IPS-20b (cell line): ENCODE measurements at regions not wholly inside any gene's neighbourhood (a gene's known extent, or its start where the extent isn't known, plus 50 kb on each side); places are given as distances from the start of the nearest gene placed in this dataset.
A peak's percentile ranks its signal among the peaks of the same experiment; 100 is the strongest.
"Not testable (repeated sequence)": the region's sequence is repeated elsewhere in the genome, so short reads cannot be mapped to it uniquely, and the experiment has no call there.

Experiments
- H3K27ac ChIP-seq: one replicate; pipeline ENCODE4 v1.5.1; 2013; ENCODE audit warnings: low read length
- H3K27me3 ChIP-seq: 2 replicates; pipeline ENCODE4 v1.6.1; 2013; ENCODE audit warnings: mild to moderate bottlenecking, low read length, inconsistent platforms; ENCODE audit not compliant: insufficient read depth
- H3K36me3 ChIP-seq: 2 replicates; pipeline ENCODE4 v1.6.1; 2013; ENCODE audit warnings: low read depth, mild to moderate bottlenecking, inconsistent platforms, low read length, moderate library complexity; ENCODE audit not compliant: insufficient read depth
- H3K4me1 ChIP-seq: 2 replicates; pipeline ENCODE4 v1.6.1; 2013; ENCODE audit warnings: mild to moderate bottlenecking, control low read depth, inconsistent platforms, low read length, moderate library complexity; ENCODE audit not compliant: insufficient read depth
- H3K4me3 ChIP-seq: 2 replicates; pipeline ENCODE4 v1.5.1; 2013; ENCODE audit warnings: mild to moderate bottlenecking, low read length, inconsistent platforms
- H3K9ac ChIP-seq: 2 replicates; pipeline ENCODE4 v1.6.1; 2013; ENCODE audit warnings: low read depth, mild to moderate bottlenecking, inconsistent platforms, low read length, moderate library complexity
- H3K9me3 ChIP-seq: 2 replicates; pipeline ENCODE4 v1.6.1; 2013; ENCODE audit warnings: mild to moderate bottlenecking, low read depth, low read length, inconsistent platforms; ENCODE audit not compliant: insufficient read depth

DNA sequence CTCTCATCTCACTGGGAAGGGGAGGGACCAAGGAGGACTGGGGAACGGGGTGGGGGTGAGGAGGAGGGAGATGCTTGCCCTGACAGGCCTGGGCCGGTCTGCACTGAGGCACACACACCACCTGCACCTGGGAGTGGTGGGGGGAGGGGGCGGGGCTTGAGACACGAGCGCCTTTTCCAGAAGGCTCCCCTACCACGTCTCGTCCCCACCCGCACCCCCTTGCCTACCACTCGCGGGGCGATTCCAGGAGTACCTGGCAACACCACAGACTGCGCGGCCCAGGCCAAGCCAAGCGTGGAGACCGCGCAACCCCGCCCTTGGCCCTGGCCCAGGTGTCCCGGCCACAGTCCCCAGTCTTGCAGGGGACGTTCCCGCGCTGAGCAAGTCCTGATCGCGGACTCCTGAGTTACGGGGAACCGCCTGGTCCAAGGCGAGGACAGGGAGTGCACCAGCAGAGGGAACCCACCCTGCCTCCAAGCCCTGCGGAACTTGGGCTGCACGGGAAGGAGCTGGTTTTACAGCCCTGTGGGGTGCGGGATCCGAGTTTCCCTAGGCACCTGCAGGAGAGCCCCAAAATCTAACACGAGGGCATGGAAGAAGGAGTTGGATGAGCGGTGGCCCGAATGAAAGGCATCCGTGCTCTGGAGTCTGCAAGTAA lies 68.1 kb upstream of the SH3GL3 start:
- H3K27me3 ChIP-seq = peaks cover 35% of the 10 kb centered on the region
- H3K4me1 ChIP-seq = peaks cover 8% of the 10 kb centered on the region
- no peaks in the 10 kb centered on the region for H3K9me3 ChIP-seq
- H3K36me3 ChIP-seq = no peaks in the 10 kb centered on the region
- no peak overlapping the region for H3K27ac ChIP-seq
- H3K4me3 ChIP-seq = peak overlapping the region; percentile 45; the same call in 1 of the 2 replicates
- H3K9ac ChIP-seq = no peak overlapping the region

DNA sequence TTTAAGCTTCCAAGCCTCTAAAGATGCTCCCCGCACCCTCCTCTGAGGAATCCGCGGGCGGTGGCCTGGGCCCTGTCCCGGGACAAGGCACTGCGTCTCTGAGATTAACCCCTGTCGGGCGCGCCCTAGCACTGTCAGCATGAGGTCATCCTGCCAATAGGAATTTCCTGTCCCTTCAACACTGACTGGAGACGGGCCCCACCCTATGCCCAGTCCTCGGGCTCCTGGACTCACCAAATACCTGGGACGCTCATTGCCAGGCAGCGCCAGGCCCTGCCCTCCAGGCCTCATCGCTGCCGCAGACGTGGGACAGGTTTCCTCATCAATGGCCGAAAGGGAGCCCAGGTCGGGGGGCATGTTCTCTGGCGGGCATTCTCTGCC lies 67.6 kb upstream of the SH3GL3 start:
- no peaks in the 10 kb centered on the region for H3K36me3 ChIP-seq
- H3K9ac ChIP-seq = no peak overlapping the region
- no peaks in the 10 kb centered on the region for H3K9me3 ChIP-seq
- H3K27me3 ChIP-seq = peaks cover 30% of the 10 kb centered on the region; the same call in 1 of the 2 replicates
- H3K4me3 ChIP-seq = peak overlapping the region; percentile 45; the same call in 1 of the 2 replicates
- H3K27ac ChIP-seq = no peak overlapping the region
- peaks cover 8% of the 10 kb centered on the region for H3K4me1 ChIP-seq

DNA sequence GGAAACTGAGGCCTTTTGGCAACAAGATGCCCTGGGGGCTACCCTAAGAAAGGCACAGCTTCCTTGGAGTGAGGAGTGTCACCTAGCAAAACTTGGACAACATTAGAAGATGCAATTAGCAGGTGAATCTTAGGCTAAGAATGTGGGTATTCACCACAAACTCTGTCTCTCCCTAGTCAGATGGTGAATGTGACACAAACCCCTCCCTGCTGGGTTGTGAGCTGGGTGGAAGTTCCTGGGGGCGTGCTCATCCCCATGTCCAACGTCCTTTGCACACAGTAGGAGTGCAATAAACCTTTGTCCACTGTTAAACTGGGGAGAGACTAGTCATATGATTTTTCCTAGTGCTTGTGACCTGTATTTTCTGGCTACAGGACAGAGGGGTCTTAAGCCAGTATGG lies 67.1 kb upstream of the SH3GL3 start:
- H3K36me3 ChIP-seq = no peaks in the 10 kb centered on the region
- no peak overlapping the region for H3K9ac ChIP-seq
- H3K27ac ChIP-seq = no peak overlapping the region
- H3K4me3 ChIP-seq = no peak overlapping the region
- peaks cover 8% of the 10 kb centered on the region for H3K4me1 ChIP-seq
- H3K27me3 ChIP-seq = peaks cover 29% of the 10 kb centered on the region; the same call in 1 of the 2 replicates
- H3K9me3 ChIP-seq = no peaks in the 10 kb centered on the region

DNA sequence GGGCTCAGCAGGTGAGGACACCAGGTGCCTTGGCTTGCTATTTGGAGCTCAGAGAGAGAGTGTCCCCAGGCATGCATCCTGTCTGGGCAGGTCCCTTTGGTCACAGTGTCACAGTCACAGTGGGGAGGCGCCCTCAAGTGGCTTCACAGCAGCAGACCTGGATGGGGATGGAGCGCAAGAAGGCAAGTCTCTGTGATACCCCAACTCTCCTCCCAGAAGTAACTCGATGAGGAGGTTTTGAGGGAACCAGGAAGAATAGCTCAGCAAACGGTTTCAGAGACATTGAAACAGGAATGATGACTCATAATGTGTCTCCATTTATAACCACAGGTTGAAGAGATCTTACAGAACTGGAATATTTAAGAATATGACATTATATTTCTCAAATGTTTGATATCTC lies 66.5 kb upstream of the SH3GL3 start:
- H3K36me3 ChIP-seq = no peaks in the 10 kb centered on the region
- no peak overlapping the region for H3K9ac ChIP-seq
- H3K27ac ChIP-seq = no peak overlapping the region
- no peaks in the 10 kb centered on the region for H3K9me3 ChIP-seq
- H3K4me1 ChIP-seq = peaks cover 8% of the 10 kb centered on the region
- peaks cover 29% of the 10 kb centered on the region; the same call in 1 of the 2 replicates for H3K27me3 ChIP-seq
- H3K4me3 ChIP-seq = no peak overlapping the region

DNA sequence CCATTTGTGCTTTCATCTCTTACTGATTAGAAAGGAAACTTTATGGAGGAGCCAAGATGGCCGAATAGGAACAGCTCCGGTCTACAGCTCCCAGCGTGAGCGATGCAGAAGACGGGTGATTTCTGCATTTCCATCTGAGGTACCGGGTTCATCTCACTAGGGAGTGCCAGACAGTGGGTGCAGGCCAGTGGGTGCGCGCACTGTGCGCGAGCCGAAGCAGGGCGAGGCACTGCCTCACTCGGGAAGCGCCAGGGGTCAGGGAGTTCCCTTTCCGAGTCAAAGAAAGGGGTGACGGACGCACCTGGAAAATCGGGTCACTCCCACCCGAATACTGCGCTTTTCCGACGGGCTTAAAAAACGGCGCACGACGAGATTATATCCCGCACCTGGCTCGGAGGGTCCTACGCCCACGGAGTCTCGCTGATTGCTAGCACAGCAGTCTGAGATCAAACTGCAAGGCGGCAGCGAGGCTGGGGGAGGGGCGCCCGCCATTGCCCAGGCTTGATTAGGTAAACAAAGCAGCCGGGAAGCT lies 63.5 kb upstream of the SH3GL3 start:
- not testable (repeated sequence) for H3K9ac ChIP-seq, H3K4me1 ChIP-seq, H3K27ac ChIP-seq, H3K9me3 ChIP-seq, H3K4me3 ChIP-seq, H3K36me3 ChIP-seq
- H3K27me3 ChIP-seq = peaks cover 18% of the 10 kb centered on the region; the same call in 1 of the 2 replicates

DNA sequence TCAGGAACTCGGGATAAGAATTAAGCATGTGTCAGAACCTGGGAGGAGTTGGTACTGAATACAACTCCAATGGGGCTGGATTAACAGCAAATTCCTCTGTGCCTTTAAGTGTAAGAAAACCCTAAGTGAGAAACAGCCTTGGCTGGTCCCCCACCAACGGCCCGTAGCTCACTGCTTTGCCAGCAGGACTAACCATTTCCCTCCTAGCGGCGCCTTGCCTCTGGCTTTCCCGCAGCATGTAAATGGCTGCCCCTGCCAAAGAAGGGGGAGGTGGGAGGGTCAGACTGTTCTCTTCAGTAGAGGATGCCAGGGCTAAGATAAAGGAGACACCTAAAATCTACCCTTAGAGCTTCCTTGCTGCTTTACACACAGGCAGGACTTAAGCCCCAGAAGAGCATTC lies 51.0 kb upstream of the SH3GL3 start:
- Histone ChIP-seq H3K4me1 (peaks cover 4% of the 10 kb centered on the region; the same call in 1 of the 2 replicates), H3K27me3 (no peaks in the 10 kb centered on the region), H3K9ac (peak overlapping the region; percentile 19; the same call in 1 of the 2 replicates), H3K27ac (no peak overlapping the region), H3K4me3 (no peak overlapping the region), H3K36me3 (no peaks in the 10 kb centered on the region), H3K9me3 (no peaks in the 10 kb centered on the region)
